ENCODE measurements at regions not wholly inside any gene's neighbourhood (a gene's known extent, or its start where the extent isn't known, plus 50 kb on each side); places are given as distances from the start of the nearest gene placed in this dataset.
"Not testable (repeated sequence)": the region's sequence is repeated elsewhere in the genome, so short reads cannot be mapped to it uniquely, and the experiment has no call there.

GRCh38 chr2:10230499-10230898, 72.2 kb upstream of the HPCAL1 start:
- Histone ChIP-seq H2AFZ (no peak overlapping the region), H3K4me2 (no peak overlapping the region), H3K4me3 (no peak overlapping the region), H3K79me2 (replicated peaks; ENCODE audit: insufficient read depth) (no peaks in the 10 kb centered on the region), H3K36me3 (ENCODE audit: insufficient read depth) (no peaks in the 10 kb centered on the region), H4K20me1 (replicated peaks; ENCODE audit: insufficient read depth) (no peaks in the 10 kb centered on the region), H3K27me3 (ENCODE audit: insufficient read depth) (no peaks in the 10 kb centered on the region), H3K9me2 (ENCODE audit: insufficient read depth) (no peaks in the 10 kb centered on the region), H3F3A (replicated peaks; ENCODE audit: low read depth) (no peaks in the 10 kb centered on the region), H3K4me1 (ENCODE audit: insufficient read depth) (no peaks in the 10 kb centered on the region), H3K27ac (ENCODE audit: low read depth) (no peak overlapping the region)
- DNase-seq (ENCODE audit: low spot score) (no peak), ATAC-seq (no peak)
- Mint-ChIP-seq H3K4me3 (no peak overlapping the region), H3K9me3 (no peaks in the 10 kb centered on the region; the same call in 2 of the 3 replicates), H3K4me1 (peaks cover 12% of the 10 kb centered on the region), H3K36me3 (ENCODE audit: low read depth) (no peaks in the 10 kb centered on the region; the same call in 2 of the 3 replicates), H3K27me3 (ENCODE audit: insufficient read depth, low read depth, poor library complexity) (peaks cover 4% of the 10 kb centered on the region), H3K27ac (no peak overlapping the region)
- TF ChIP-seq CTCF (conservative IDR thresholded peaks at IDR 0.05; ENCODE audit: low read depth in 2 of 2), result no peak

- not testable (repeated sequence) for DNase-seq (ENCODE audit: low spot score); H3K4me1 Mint-ChIP-seq; H3K4me3 ChIP-seq; H3K27ac Mint-ChIP-seq; H3K27me3 Mint-ChIP-seq (ENCODE audit: insufficient read depth, low read depth, poor library complexity); H3K4me3 Mint-ChIP-seq; H3K27me3 ChIP-seq (ENCODE audit: insufficient read depth); H2AFZ ChIP-seq; H3K36me3 ChIP-seq (ENCODE audit: insufficient read depth); H3K4me2 ChIP-seq; H3K27ac ChIP-seq (ENCODE audit: low read depth); H3K9me3 Mint-ChIP-seq; H3K36me3 Mint-ChIP-seq (ENCODE audit: low read depth); ATAC-seq; H3K4me1 ChIP-seq (ENCODE audit: insufficient read depth); H3K79me2 ChIP-seq (replicated peaks; ENCODE audit: insufficient read depth); H3F3A ChIP-seq (replicated peaks; ENCODE audit: low read depth); H3K9me2 ChIP-seq (ENCODE audit: insufficient read depth); H4K20me1 ChIP-seq (replicated peaks; ENCODE audit: insufficient read depth)
These were observed 71.8 kb upstream of the HPCAL1 start for GRCh38 chr2:10230921-10231320.

GRCh38 chr2:10231551-10232085, 71.1 kb upstream of the HPCAL1 start:
- Mint-ChIP-seq H3K9me3 (no peaks in the 10 kb centered on the region; the same call in 1 of the 3 replicates), H3K4me1 (peaks cover 8% of the 10 kb centered on the region; the same call in 2 of the 3 replicates), H3K36me3 (ENCODE audit: low read depth) (no peaks in the 10 kb centered on the region; the same call in 2 of the 3 replicates), H3K4me3 (no peak overlapping the region), H3K27ac (no peak overlapping the region), H3K27me3 (ENCODE audit: insufficient read depth, low read depth, poor library complexity) (peaks cover 7% of the 10 kb centered on the region)
- ATAC-seq, result no peak
- no peaks in the 10 kb centered on the region for H3K9me2 ChIP-seq (ENCODE audit: insufficient read depth)
- H3K27ac ChIP-seq (ENCODE audit: low read depth), result no peak overlapping the region
- no peak for DNase-seq (ENCODE audit: low spot score)
- no peaks in the 10 kb centered on the region for H3K36me3 ChIP-seq (ENCODE audit: insufficient read depth)
- TF ChIP-seq ZNF331 (CRISPR knock-in tag; IDR thresholded peaks at IDR 0.05; ENCODE audit: low read depth), result no peak
- TF ChIP-seq CREB1 (CRISPR knock-in tag; IDR thresholded peaks at IDR 0.05; ENCODE audit: low read depth), result no peak
- no peak for TF ChIP-seq ZNF462 (CRISPR knock-in tag; IDR thresholded peaks at IDR 0.05)
- no peak for TF ChIP-seq POLR2AphosphoS5 (IDR thresholded peaks at IDR 0.05; ENCODE audit: low read depth)
- H3K27me3 ChIP-seq (ENCODE audit: insufficient read depth), result no peaks in the 10 kb centered on the region
- no peaks in the 10 kb centered on the region for H3K4me1 ChIP-seq (ENCODE audit: insufficient read depth)
- no peaks in the 10 kb centered on the region for H3K79me2 ChIP-seq (replicated peaks; ENCODE audit: insufficient read depth)
- no peak overlapping the region for H3K4me2 ChIP-seq
- no peaks in the 10 kb centered on the region for H4K20me1 ChIP-seq (replicated peaks; ENCODE audit: insufficient read depth)
- no peak overlapping the region for H3K4me3 ChIP-seq
- H3F3A ChIP-seq (replicated peaks; ENCODE audit: low read depth), result no peaks in the 10 kb centered on the region
- H2AFZ ChIP-seq, result no peak overlapping the region
